H9 (cell line): ENCODE measurements at regions not wholly inside any gene's neighbourhood (a gene's known extent, or its start where the extent isn't known, plus 50 kb on each side); places are given as distances from the start of the nearest gene placed in this dataset.

ENCODE experiments used
- DNase-seq: peaks from one replicate; pipeline ENCODE4 v3.0.0-alpha.2; 2017
- H2AFZ ChIP-seq: one replicate; pipeline ENCODE4 v1.6.1; 2013; ENCODE audit warnings: mild to moderate bottlenecking, low read length, control low read depth, moderate library complexity
- H2AK5ac ChIP-seq: 2 replicates; pipeline ENCODE4 v1.6.1; 2013; ENCODE audit warnings: low read length, control low read depth, mixed read lengths; ENCODE audit not compliant: insufficient read length
- H2BK120ac ChIP-seq: one replicate; pipeline ENCODE4 v1.6.1; 2013; ENCODE audit warnings: low read depth, mild to moderate bottlenecking, low read length, control low read depth, inconsistent platforms; ENCODE audit not compliant: poor library complexity, severe bottlenecking
- H2BK12ac ChIP-seq: 2 replicates; pipeline ENCODE4 v1.6.1; 2013; ENCODE audit warnings: low read length, control low read depth, mixed read lengths, low read depth; ENCODE audit not compliant: insufficient read length
- H2BK15ac ChIP-seq: 2 replicates; pipeline ENCODE4 v1.6.1; 2013; ENCODE audit warnings: low read depth, low read length, control low read depth
- H2BK20ac ChIP-seq: one replicate; pipeline ENCODE4 v1.6.1; 2013; ENCODE audit warnings: low read depth, mild to moderate bottlenecking, low read length, control low read depth, inconsistent platforms; ENCODE audit not compliant: poor library complexity, severe bottlenecking
- H2BK5ac ChIP-seq: 2 replicates; pipeline ENCODE4 v1.6.1; 2013; ENCODE audit warnings: low read length, control low read depth, mixed read lengths; ENCODE audit not compliant: insufficient read length
- H3K14ac ChIP-seq: 2 replicates; pipeline ENCODE4 v1.6.1; 2013; ENCODE audit warnings: low read length, control low read depth; ENCODE audit not compliant: insufficient read depth
- H3K18ac ChIP-seq: 2 replicates; pipeline ENCODE4 v1.6.1; 2013; ENCODE audit warnings: low read depth, mild to moderate bottlenecking, mixed read lengths, low read length, control low read depth; ENCODE audit not compliant: insufficient read length
- H3K23ac ChIP-seq: 2 replicates; pipeline ENCODE4 v1.6.1; 2013; ENCODE audit warnings: low read length, control low read depth, mixed read lengths, low read depth; ENCODE audit not compliant: insufficient read length
- H3K23me2 ChIP-seq: 2 replicates; pipeline ENCODE4 v1.6.1; 2013; ENCODE audit warnings: low read depth, mild to moderate bottlenecking, mixed read lengths, low read length, control low read depth; ENCODE audit not compliant: insufficient read length, poor library complexity, severe bottlenecking
- H3K27ac ChIP-seq: 2 replicates; pipeline ENCODE4 v1.5.1; 2013; ENCODE audit warnings: low read length, control low read depth, mixed read lengths, low read depth; ENCODE audit not compliant: insufficient read length
- H3K27me3 ChIP-seq: 2 replicates; pipeline ENCODE4 v1.6.1; 2013; ENCODE audit warnings: low read length, control low read depth, inconsistent platforms; ENCODE audit not compliant: insufficient read depth
- H3K4ac ChIP-seq: 2 replicates; pipeline ENCODE4 v1.6.1; 2013; ENCODE audit warnings: low read depth, mild to moderate bottlenecking, control low read depth, inconsistent platforms, low read length, moderate library complexity
- H3K4me1 ChIP-seq: 2 replicates; pipeline ENCODE4 v1.6.1; 2013; ENCODE audit warnings: low read length, control low read depth, inconsistent platforms; ENCODE audit not compliant: insufficient read depth
- H3K4me2 ChIP-seq: 2 replicates; pipeline ENCODE4 v1.6.1; 2013; ENCODE audit warnings: low read length, control low read depth, mixed read lengths; ENCODE audit not compliant: insufficient read length, insufficient read depth
- H3K56ac ChIP-seq: 2 replicates; pipeline ENCODE4 v1.6.1; 2013; ENCODE audit warnings: low read depth, mild to moderate bottlenecking, mixed read lengths, low read length, control low read depth; ENCODE audit not compliant: insufficient read length
- H3K79me1 ChIP-seq: 2 replicates; pipeline ENCODE4 v1.6.1; 2013; ENCODE audit warnings: low read depth, mild to moderate bottlenecking, moderate library complexity, low read length, control low read depth, inconsistent platforms; ENCODE audit not compliant: insufficient read depth, poor library complexity, severe bottlenecking
- H3K79me2 ChIP-seq: 2 replicates; pipeline ENCODE4 v1.6.1; 2013; ENCODE audit warnings: low read length, control low read depth, inconsistent platforms; ENCODE audit not compliant: insufficient read depth
- H3K9ac ChIP-seq: 2 replicates; pipeline ENCODE4 v1.6.1; 2013; ENCODE audit warnings: low read length, control low read depth, mixed read lengths; ENCODE audit not compliant: insufficient read length; ENCODE audit errors: extremely low read depth
- H3K9me3 ChIP-seq: one replicate; pipeline ENCODE4 v1.6.1; 2013; ENCODE audit warnings: low read depth, low read length, inconsistent platforms; ENCODE audit not compliant: control insufficient read depth
- H3T11ph ChIP-seq: one replicate; pipeline ENCODE4 v1.6.1; 2013; ENCODE audit warnings: mild to moderate bottlenecking, low read length, control low read depth, inconsistent platforms
- H4K20me1 ChIP-seq: one replicate; pipeline ENCODE4 v1.6.1; 2013; ENCODE audit not compliant: control insufficient read depth, insufficient read length, insufficient read depth
- H4K5ac ChIP-seq: 2 replicates; pipeline ENCODE4 v1.6.1; 2013; ENCODE audit warnings: low read depth, mild to moderate bottlenecking, mixed read lengths, low read length, control low read depth; ENCODE audit not compliant: insufficient read length
- H4K8ac ChIP-seq: replicated peaks from 2 replicates; pipeline ENCODE4 v1.6.1; 2013; ENCODE audit warnings: low read length, control low read depth, mixed read lengths, low read depth; ENCODE audit not compliant: insufficient read length
- H4K91ac ChIP-seq: 2 replicates; pipeline ENCODE4 v1.6.1; 2013; ENCODE audit warnings: low read depth, mild to moderate bottlenecking, moderate library complexity, mixed read lengths, low read length, control low read depth; ENCODE audit not compliant: insufficient read length
- H3K27ac Mint-ChIP-seq, 3 experiments: 2 replicates in 2 of 3; 3 replicates in 1 of 3; pipeline ENCODE4 v1.8.0; 2020 to 2021; ENCODE audit warnings: mixed read lengths in 3 of 3, mild to moderate bottlenecking in 1 of 3, moderate library complexity in 1 of 3
- H3K27me3 Mint-ChIP-seq: 2 replicates; pipeline ENCODE4 v1.8.0; 2021; ENCODE audit warnings: low read depth, mild to moderate bottlenecking, moderate library complexity, mixed read lengths
- H3K36me3 Mint-ChIP-seq, 3 experiments: 2 replicates in 2 of 3; 3 replicates in 1 of 3; pipeline ENCODE4 v1.8.0; 2020 to 2021; ENCODE audit warnings: low read depth in 3 of 3, mixed read lengths in 3 of 3; ENCODE audit not compliant: insufficient read depth in 1 of 3
- H3K4me1 Mint-ChIP-seq, 2 experiments: 2 replicates each; pipeline ENCODE4 v1.8.0; 2020; ENCODE audit warnings: mixed read lengths in 2 of 2
- H3K4me3 Mint-ChIP-seq, 2 experiments: 2 replicates in 1 of 2; 3 replicates in 1 of 2; pipeline ENCODE4 v1.8.0; 2020 to 2021; ENCODE audit warnings: mild to moderate bottlenecking in 2 of 2, mixed read lengths in 2 of 2, moderate library complexity in 1 of 2
- H3K9me3 Mint-ChIP-seq, 2 experiments: 2 replicates in 1 of 2; 3 replicates in 1 of 2; pipeline ENCODE4 v1.8.0; 2020; ENCODE audit warnings: mild to moderate bottlenecking in 2 of 2, mixed read lengths in 2 of 2, moderate library complexity in 1 of 2
- CTCF ChIP-seq: fragments of 200-600 bp; sonication (generic); conservative IDR thresholded peaks from 3 replicates; pipeline ENCODE4 v1.8.0; 2021; ENCODE audit warnings: antibody characterized with exemption, mild to moderate bottlenecking

GRCh38 chr13:40331802-40332201 is 334.6 kb downstream of the FOXO1 start:
- Histone ChIP-seq H3K23ac (no peak overlapping the region), H4K5ac (no peak overlapping the region), H3K27me3 (no peaks in the 10 kb centered on the region), H3K79me2 (no peaks in the 10 kb centered on the region), H3K56ac (no peak overlapping the region), H2AK5ac (no peak overlapping the region), H3K4ac (no peak overlapping the region), H3K79me1 (no peaks in the 10 kb centered on the region), H3T11ph (no peak overlapping the region), H2BK5ac (no peak overlapping the region), H3K27ac (no peak overlapping the region), H3K9me3 (no peaks in the 10 kb centered on the region), H3K9ac (no peak overlapping the region), H3K14ac (no peak overlapping the region), H2AFZ (no peak overlapping the region), H3K4me1 (no peaks in the 10 kb centered on the region; the same call in 1 of the 2 replicates), H4K20me1 (no peaks in the 10 kb centered on the region), H2BK20ac (no peak overlapping the region), H3K4me2 (no peak overlapping the region), H3K18ac (no peak overlapping the region), H4K8ac (no peak overlapping the region), H3K23me2 (no peaks in the 10 kb centered on the region), H2BK12ac (no peak overlapping the region), H4K91ac (no peak overlapping the region), H2BK120ac (no peak overlapping the region), H2BK15ac (no peak overlapping the region)
- Mint-ChIP-seq H3K4me1 (peaks cover 5 to 15% of the 10 kb centered on the region in 2 experiments), H3K36me3 (0 out of 7 replicates have a peak, but pooled peaks cover 0 to 1% (median 0%) of the 10 kb centered on the region in 3 experiments), H3K27ac (no peak overlapping the region), H3K9me3 (no peaks in the 10 kb centered on the region; a peak in 1 of 5 replicates), H3K4me3 (no peak overlapping the region), H3K27me3 (no peaks in the 10 kb centered on the region; the same call in 1 of the 2 replicates)
- DNase-seq: no peak
- no peak for TF ChIP-seq CTCF
